Prostate gland (tissue), 2 donors: ENCODE measurements at regions not wholly inside any gene's neighbourhood (a gene's known extent, or its start where the extent isn't known, plus 50 kb on each side); places are given as distances from the start of the nearest gene placed in this dataset.

Source experiments
- DNase-seq: peaks from one replicate; pipeline ENCODE4 v3.0.0-alpha.2; 2019; ENCODE audit warnings: low spot score
- H3K27ac ChIP-seq, 2 donors: fragments of 200-600 bp; sonication (generic); 2 replicates each; pipeline ENCODE4 v1.5.1; 2017 to 2019
- H3K27me3 ChIP-seq: fragments of 200-600 bp; sonication (generic); replicated peaks from 2 replicates; pipeline ENCODE4 v1.5.1; 2019; ENCODE audit not compliant: insufficient read depth
- H3K36me3 ChIP-seq, 2 donors: fragments of 200-600 bp; sonication (generic); 1 replicate in 1 of 2; 2 replicates in 1 of 2; pipeline versions ENCODE4 v1.5.1 to v1.8.1; 2017 to 2019
- H3K4me1 ChIP-seq: fragments of 200-600 bp; sonication (generic); replicated peaks from 2 replicates; pipeline ENCODE4 v1.5.1; 2019
- H3K4me3 ChIP-seq, 2 donors: fragments of 200-600 bp; sonication (generic); 2 replicates each; pipeline ENCODE4 v1.5.1; 2017 to 2019
- H3K9me3 ChIP-seq: fragments of 200-600 bp; sonication (generic); 2 replicates; pipeline ENCODE4 v1.5.1; 2017
- CTCF ChIP-seq, 4 experiments: fragments of 200-600 bp in 2 of 4; fragments of 450-650 bp in 2 of 4; sonication (generic) in 2 of 4; IDR thresholded peaks; 1 replicate in 3 of 4; 2 replicates in 1 of 4; pipeline ENCODE4 v1.5.1; 2016 to 2019; ENCODE audit warnings: antibody characterized with exemption in 4 of 4, mild to moderate bottlenecking in 2 of 4, moderate library complexity in 2 of 4
- POLR2A ChIP-seq: fragments of 450-650 bp; IDR thresholded peaks from one replicate; pipeline ENCODE4 v1.6.1; 2016; ENCODE audit warnings: antibody characterized with exemption, mild to moderate bottlenecking
- POLR2AphosphoS5 ChIP-seq: sonication (generic); formaldehyde crosslinking; IDR thresholded peaks from one replicate; pipeline ENCODE4 v1.6.1; 2017; ENCODE audit warnings: antibody characterized with exemption
- WGBS: methylation state at CpG from one replicate; pipeline ENCODE4 v1.1.5; 2018; 5-methylcytosine and 5-hydroxymethylcytosine counted together
- intact Hi-C: fragments of 100-400 bp; cut with DNase I; formaldehyde crosslinking; loops from one replicate; pipeline ENCODE4 v1.14.2; 2022

- intact Hi-C loops, result no loop called here
- H3K9me3 ChIP-seq, result no peaks in the 10 kb centered on the region
These were observed 183.4 kb upstream of the SNX7 start for GRCh38 chr1:98478121-98478520.

GRCh38 chr1:98472878-98473277 is 188.6 kb upstream of the SNX7 start:
- TF ChIP-seq POLR2A (no peak), POLR2AphosphoS5 (no peak)
- intact Hi-C loops, result no loop called here
- Histone ChIP-seq H3K27me3 (no peaks in the 10 kb centered on the region), H3K4me3 (no peak overlapping the region), H3K4me1 (no peaks in the 10 kb centered on the region), H3K27ac (no peak overlapping the region), H3K9me3 (no peaks in the 10 kb centered on the region), H3K36me3 (no peaks in the 10 kb centered on the region)
- DNase-seq, result no peak
- 71% methylated on average over 2 of the region's 2 CpGs for WGBS

More at GRCh38 chr1:98478121-98478520, 183.4 kb upstream of the SNX7 start:
- H3K27ac ChIP-seq, result no peak overlapping the region
- no peak overlapping the region for H3K4me3 ChIP-seq
- 53% methylated on average over 3 of the region's 3 CpGs for WGBS
- no peak for DNase-seq
- no peaks in the 10 kb centered on the region for H3K36me3 ChIP-seq
- TF ChIP-seq CTCF (IDR thresholded peaks at IDR 0.05) (no peak), POLR2AphosphoS5 (no peak), POLR2A (no peak)
- H3K4me1 ChIP-seq, result no peaks in the 10 kb centered on the region
- no peaks in the 10 kb centered on the region for H3K27me3 ChIP-seq

GRCh38 chr1:98471633-98472032 is 189.9 kb upstream of the SNX7 start:
- Histone ChIP-seq H3K9me3 (no peaks in the 10 kb centered on the region), H3K4me1 (no peaks in the 10 kb centered on the region), H3K36me3 (no peaks in the 10 kb centered on the region), H3K27ac (no peak overlapping the region), H3K27me3 (no peaks in the 10 kb centered on the region), H3K4me3 (no peak overlapping the region)
- no peak for TF ChIP-seq POLR2A
- TF ChIP-seq POLR2AphosphoS5, result no peak
- TF ChIP-seq CTCF (IDR thresholded peaks at IDR 0.05), result no peak
- WGBS, result 88% methylated on average over 4 of the region's 4 CpGs
- intact Hi-C loops, result no loop called here
- no peak for DNase-seq

- H3K27me3 ChIP-seq, result no peaks in the 10 kb centered on the region
- no peaks in the 10 kb centered on the region for H3K9me3 ChIP-seq
- no peak for DNase-seq
- 11% methylated on average over 2 of the region's 2 CpGs for WGBS
- peak in 3 of 4 experiments; percentile 36 to 65 (median 42) for TF ChIP-seq CTCF (IDR thresholded peaks at IDR 0.05)
- no peak for TF ChIP-seq POLR2A
- intact Hi-C loops, result no loop called here
- H3K36me3 ChIP-seq, result no peaks in the 10 kb centered on the region
- no peak overlapping the region for H3K4me3 ChIP-seq
- H3K27ac ChIP-seq, result no peak overlapping the region
- no peaks in the 10 kb centered on the region for H3K4me1 ChIP-seq
These were observed 193.3 kb upstream of the SNX7 start for GRCh38 chr1:98468111-98468717.

- Histone ChIP-seq H3K4me3 (no peak overlapping the region), H3K27ac (no peak overlapping the region), H3K9me3 (no peaks in the 10 kb centered on the region), H3K36me3 (no peaks in the 10 kb centered on the region), H3K27me3 (no peaks in the 10 kb centered on the region), H3K4me1 (no peaks in the 10 kb centered on the region)
- 32% methylated on average over 4 of the region's 4 CpGs for WGBS
- no peak for DNase-seq
- intact Hi-C loops, result no loop called here
- TF ChIP-seq CTCF (IDR thresholded peaks at IDR 0.05) (no peak), POLR2AphosphoS5 (no peak), POLR2A (no peak)
These were observed 193.9 kb upstream of the SNX7 start for GRCh38 chr1:98467586-98467985.
